Osteocyte (in vitro differentiated cells): ENCODE measurements at regions not wholly inside any gene's neighbourhood (a gene's known extent, or its start where the extent isn't known, plus 50 kb on each side); places are given as distances from the start of the nearest gene placed in this dataset.

Source experiments
- DNase-seq: peaks from one replicate; pipeline ENCODE4 v3.0.0; 2021; ENCODE audit warnings: mixed read lengths; ENCODE audit not compliant: unreplicated experiment; ENCODE audit errors: extremely low spot score
- H3K27ac Mint-ChIP-seq: one replicate; pipeline ENCODE4 v1.8.0; 2021; ENCODE audit warnings: mild to moderate bottlenecking, mixed read lengths; ENCODE audit not compliant: unreplicated experiment
- H3K27me3 Mint-ChIP-seq: one replicate; pipeline ENCODE4 v1.8.0; 2021; ENCODE audit warnings: mixed read lengths; ENCODE audit not compliant: unreplicated experiment
- H3K36me3 Mint-ChIP-seq: one replicate; pipeline ENCODE4 v1.8.0; 2021; ENCODE audit warnings: mixed read lengths; ENCODE audit not compliant: unreplicated experiment
- H3K4me1 Mint-ChIP-seq: one replicate; pipeline ENCODE4 v1.8.0; 2021; ENCODE audit warnings: mixed read lengths; ENCODE audit not compliant: unreplicated experiment
- H3K4me3 Mint-ChIP-seq: one replicate; pipeline ENCODE4 v1.8.0; 2021; ENCODE audit warnings: mild to moderate bottlenecking, moderate library complexity, mixed read lengths; ENCODE audit not compliant: unreplicated experiment
- H3K9me3 Mint-ChIP-seq: one replicate; pipeline ENCODE4 v1.8.0; 2021; ENCODE audit warnings: mixed read lengths; ENCODE audit not compliant: unreplicated experiment
- CTCF ChIP-seq: fragments of 200-600 bp; sonication (generic); IDR thresholded peaks from 2 replicates; pipeline ENCODE4 v1.5.0; 2021; ENCODE audit warnings: antibody characterized with exemption, mild to moderate bottlenecking, moderate library complexity

- Mint-ChIP-seq H3K27me3 (no peaks in the 10 kb centered on the region), H3K27ac (no peak overlapping the region), H3K36me3 (no peaks in the 10 kb centered on the region), H3K4me1 (no peaks in the 10 kb centered on the region), H3K9me3 (no peaks in the 10 kb centered on the region), H3K4me3 (no peak overlapping the region)
- TF ChIP-seq CTCF, result no peak
- no peak for DNase-seq
These were observed 326.4 kb downstream of the MEI4 start for GRCh38 chr6:77979204-77979603.

GRCh38 chr6:77986380-77987034 is 333.7 kb downstream of the MEI4 start:
- DNase-seq, result no peak
- Mint-ChIP-seq H3K9me3 (peaks cover 15% of the 10 kb centered on the region), H3K4me3 (no peak overlapping the region), H3K27ac (no peak overlapping the region), H3K4me1 (no peaks in the 10 kb centered on the region), H3K36me3 (no peaks in the 10 kb centered on the region), H3K27me3 (no peaks in the 10 kb centered on the region)
- no peak for TF ChIP-seq CTCF

GRCh38 chr6:77987035-77987384 is 334.2 kb downstream of the MEI4 start:
- no peaks in the 10 kb centered on the region for H3K4me1 Mint-ChIP-seq
- no peaks in the 10 kb centered on the region for H3K36me3 Mint-ChIP-seq
- peaks cover 15% of the 10 kb centered on the region for H3K9me3 Mint-ChIP-seq
- no peak overlapping the region for H3K4me3 Mint-ChIP-seq
- H3K27me3 Mint-ChIP-seq, result no peaks in the 10 kb centered on the region
- no peak for DNase-seq
- no peak for TF ChIP-seq CTCF
- H3K27ac Mint-ChIP-seq, result no peak overlapping the region

- no peaks in the 10 kb centered on the region for H3K27me3 Mint-ChIP-seq
- no peaks in the 10 kb centered on the region for H3K4me1 Mint-ChIP-seq
- DNase-seq, result no peak
- no peak for TF ChIP-seq CTCF
- H3K36me3 Mint-ChIP-seq, result no peaks in the 10 kb centered on the region
- H3K27ac Mint-ChIP-seq, result no peak overlapping the region
- H3K4me3 Mint-ChIP-seq, result no peak overlapping the region
- no peaks in the 10 kb centered on the region for H3K9me3 Mint-ChIP-seq
These were observed 357.3 kb downstream of the MEI4 start for GRCh38 chr6:78010130-78010529.

- Mint-ChIP-seq H3K9me3 (no peaks in the 10 kb centered on the region), H3K27ac (no peak overlapping the region), H3K4me1 (no peaks in the 10 kb centered on the region), H3K4me3 (no peak overlapping the region), H3K27me3 (peaks cover 4% of the 10 kb centered on the region), H3K36me3 (no peaks in the 10 kb centered on the region)
- DNase-seq, result no peak
- no peak for TF ChIP-seq CTCF
These were observed 367.7 kb downstream of the MEI4 start for GRCh38 chr6:78020586-78020985.
